GM18867 (cell line): ENCODE measurements at regions not wholly inside any gene's neighbourhood (a gene's known extent, or its start where the extent isn't known, plus 50 kb on each side); places are given as distances from the start of the nearest gene placed in this dataset.

Experiments used
- ATAC-seq: cut with Tn5 transposase; IDR thresholded peaks from one replicate; pipeline ENCODE4 v1.9.1; 2021; ENCODE audit warnings: mild to moderate bottlenecking, moderate library complexity; ENCODE audit not compliant: unreplicated experiment

DNA sequence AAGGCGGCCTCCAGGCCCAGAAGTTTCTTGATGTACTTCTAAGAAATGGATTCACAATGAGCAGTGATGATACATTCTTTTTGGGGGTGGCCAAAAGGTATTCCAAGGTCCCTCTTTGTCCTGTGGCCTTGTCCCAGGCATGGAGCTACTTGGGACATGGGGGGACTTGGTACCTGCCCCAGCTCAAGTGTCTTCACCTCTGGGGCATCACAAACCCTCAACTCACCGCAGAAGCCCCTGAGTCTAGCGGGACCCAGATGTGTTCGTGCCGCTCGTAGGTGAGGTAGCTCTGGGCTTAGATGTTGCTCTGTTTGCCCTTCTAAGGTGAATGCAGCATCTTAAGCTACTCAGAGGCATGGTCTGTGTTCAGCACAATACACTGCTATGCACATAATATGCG is 338.0 kb upstream of the IRX4 start:
- ATAC-seq, result no peak

DNA sequence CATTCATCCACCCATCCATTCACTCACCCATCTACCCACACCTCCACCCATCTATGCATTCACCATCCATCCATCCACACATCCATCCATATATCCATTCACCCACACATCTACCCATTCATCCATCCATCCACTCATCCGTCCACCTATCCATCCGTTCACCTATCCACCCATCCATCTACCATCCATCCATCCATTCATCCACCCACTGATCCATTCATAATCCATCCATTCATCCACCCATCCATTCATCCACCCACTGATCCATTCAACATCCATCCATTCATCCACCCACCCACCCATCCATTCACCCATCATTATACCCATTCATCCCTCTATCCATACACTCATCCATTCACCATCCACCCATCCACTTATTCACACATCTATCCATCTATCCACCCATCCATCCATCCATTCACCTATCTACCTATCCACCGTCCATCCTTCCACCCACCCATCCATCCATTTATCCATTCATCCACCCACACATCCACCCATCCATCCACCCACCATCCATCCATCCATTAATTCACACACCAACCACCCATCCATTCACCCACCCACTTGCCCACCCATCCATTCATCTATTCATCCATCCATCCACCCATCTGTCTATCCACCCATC is 336.5 kb upstream of the IRX4 start:
- ATAC-seq, result no peak

DNA sequence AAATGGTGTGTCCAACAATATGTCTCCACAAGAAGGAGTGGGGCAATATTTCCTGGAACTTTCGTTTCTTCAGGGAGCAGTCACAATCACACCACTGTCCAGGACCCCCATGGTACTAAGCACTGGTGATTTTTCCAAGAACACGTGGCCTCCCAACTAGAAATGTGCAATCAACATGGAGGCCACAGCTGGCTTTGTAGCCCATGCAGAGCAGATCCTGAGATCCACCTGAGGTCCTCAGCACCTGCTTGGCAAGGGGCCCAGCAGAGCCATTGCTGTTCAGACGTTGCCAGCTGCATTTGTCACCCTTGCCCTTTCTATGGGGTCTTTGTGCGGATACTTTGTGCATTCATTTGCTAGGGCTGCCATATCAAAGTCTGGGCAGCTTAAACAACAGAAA is 334.5 kb upstream of the IRX4 start:
- ATAC-seq, result no peak

DNA sequence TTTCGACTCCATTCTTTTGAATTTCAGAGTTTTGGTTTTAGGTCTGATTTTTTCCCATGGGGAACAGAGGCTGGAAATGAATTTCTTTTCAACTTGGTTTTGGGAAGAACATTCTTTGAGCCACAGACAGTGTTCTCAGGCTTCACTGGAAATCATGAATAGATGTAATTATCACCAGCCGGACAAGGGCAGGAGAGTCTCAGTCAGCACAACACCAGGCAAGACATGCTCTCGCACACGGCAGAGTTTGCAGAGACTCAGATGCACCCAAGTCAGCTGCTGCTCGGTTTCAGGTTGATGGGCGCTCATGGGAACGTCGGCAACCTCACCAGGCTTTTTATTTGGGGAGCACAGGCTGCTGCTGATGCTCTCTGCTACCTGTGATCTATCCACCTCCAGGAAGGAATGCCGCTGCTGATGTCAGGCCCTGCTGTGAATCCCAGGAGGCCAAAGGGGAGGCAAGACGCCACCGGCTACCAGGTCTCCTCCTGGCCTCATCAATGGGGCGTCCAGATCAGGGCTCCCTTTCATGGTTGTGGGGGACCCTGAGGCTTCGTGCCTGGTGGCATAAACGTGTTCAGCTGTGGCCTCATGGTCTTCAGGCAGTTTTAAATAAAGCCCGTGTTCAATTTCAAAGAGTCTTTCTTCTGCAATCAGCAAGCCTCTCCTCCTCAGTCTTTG is 332.3 kb upstream of the IRX4 start:
- no peak for ATAC-seq

DNA sequence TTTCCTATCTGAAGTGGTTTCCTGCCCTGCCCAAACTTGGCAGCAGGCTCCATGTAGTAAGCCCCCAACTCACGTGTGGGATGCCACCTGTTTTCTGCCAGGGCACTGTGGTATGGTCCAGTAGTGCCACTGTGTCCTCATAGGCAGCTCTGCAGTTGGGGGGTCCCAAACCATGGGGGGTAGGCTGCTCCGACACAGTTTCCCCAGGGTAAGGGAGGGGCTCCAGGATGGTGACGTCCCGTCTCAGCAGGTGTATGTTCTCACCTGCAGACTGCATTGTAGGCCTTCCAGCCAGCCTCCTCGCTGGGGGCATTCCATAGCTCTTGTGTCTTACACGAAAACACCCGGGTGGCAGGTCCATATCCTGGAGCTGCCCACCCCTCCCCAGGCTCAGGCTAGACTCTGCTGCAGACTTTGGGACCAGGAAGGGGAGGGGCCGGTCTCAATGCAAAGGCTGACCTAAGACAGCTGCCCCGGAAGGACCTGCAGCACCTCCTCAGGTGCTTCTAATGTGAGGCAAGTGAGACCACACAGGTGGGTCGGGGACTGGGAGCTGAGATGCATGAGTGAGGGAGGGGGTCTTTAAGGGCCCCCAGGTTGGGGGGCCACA is 330.5 kb upstream of the IRX4 start:
- ATAC-seq, result no peak

DNA sequence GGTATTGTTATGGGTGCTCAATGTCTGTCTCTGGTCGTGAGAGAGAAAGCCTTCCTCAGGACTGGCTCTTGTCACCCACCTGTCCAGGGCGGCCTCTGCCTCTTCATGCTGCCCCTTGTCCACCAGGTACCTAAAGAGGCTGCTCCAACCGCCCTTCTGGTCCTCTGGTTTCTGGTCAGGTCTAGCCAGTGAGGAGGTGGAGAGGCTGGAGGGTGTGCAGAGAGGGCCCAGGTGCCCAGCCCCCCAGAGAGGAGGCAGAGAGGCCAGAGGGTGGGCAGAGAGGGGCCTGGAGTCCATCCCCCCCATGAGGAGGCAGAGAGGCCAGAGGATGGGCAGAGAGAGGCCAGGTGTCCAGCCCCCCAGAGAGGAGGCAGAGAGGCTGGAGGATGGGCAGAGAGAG is 329.8 kb upstream of the IRX4 start:
- ATAC-seq, result no peak

DNA sequence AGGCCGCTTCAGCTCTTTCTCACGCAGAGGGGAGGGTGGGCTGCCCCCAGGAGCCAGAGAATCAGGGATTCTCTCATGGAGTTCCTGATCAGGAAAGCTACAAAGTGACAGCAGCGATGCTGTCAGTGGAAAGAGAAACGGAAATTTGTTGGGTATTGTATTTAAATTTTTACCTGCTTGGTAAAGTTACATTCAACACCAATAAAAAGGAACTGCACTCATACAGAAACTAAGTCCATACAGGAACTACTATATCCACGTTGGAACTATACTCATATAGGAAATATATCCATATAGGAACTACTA is 325.5 kb upstream of the IRX4 start:
- ATAC-seq, result no peak

DNA sequence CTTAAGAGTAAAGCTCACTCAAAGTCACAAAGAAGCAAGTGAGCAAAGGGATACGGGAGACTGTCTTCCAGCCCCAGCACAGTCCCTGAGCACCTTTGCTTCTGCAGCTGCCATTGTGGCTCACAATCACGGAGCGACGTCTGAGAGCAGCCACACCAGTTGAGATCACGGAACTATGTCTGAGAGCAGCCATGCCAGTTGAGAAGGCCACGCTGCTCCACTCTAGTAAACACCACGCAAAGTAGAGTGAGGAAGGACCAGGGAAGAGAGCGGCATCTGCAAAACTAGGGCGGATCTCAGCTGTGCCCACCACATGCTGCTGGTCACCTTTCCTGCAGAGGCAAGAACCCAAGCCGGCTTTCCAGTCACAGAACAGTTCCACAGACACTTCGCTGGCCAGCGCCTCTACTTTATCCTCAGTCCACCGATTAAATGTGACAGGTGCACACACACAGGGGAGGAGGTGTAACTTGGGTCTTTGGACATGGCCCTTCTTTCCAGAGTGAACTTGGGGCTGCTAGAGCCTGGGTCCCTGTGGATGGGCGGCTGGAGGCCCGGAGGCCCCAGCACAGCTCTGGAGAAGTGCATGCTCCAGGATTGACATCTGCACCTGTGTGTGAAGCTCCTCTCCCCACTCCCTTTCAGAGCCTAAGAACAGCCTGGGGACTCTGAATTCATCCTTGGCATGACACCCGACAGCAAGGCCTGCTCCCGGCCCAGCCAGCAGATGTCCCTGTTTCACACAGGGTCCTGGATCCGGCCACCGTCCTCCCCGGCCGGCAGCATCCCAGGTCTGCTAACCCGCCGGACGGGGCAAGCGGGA is 324.9 kb upstream of the IRX4 start:
- ATAC-seq, result no peak

DNA sequence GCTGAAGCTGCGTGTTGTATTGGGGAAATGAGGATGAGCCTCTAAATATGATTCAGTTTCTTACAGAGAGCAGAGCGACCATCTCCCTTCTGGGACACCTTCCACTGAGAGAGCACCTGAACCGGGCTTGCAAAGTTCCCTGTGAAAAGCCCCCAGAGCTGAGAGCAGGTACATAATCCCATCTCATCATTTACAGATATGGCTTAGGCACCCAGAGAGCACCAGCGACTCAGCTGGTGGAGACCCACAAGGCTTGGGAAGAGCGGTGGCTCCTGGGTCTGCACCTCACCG is 324.3 kb upstream of the IRX4 start:
- ATAC-seq, result no peak

DNA sequence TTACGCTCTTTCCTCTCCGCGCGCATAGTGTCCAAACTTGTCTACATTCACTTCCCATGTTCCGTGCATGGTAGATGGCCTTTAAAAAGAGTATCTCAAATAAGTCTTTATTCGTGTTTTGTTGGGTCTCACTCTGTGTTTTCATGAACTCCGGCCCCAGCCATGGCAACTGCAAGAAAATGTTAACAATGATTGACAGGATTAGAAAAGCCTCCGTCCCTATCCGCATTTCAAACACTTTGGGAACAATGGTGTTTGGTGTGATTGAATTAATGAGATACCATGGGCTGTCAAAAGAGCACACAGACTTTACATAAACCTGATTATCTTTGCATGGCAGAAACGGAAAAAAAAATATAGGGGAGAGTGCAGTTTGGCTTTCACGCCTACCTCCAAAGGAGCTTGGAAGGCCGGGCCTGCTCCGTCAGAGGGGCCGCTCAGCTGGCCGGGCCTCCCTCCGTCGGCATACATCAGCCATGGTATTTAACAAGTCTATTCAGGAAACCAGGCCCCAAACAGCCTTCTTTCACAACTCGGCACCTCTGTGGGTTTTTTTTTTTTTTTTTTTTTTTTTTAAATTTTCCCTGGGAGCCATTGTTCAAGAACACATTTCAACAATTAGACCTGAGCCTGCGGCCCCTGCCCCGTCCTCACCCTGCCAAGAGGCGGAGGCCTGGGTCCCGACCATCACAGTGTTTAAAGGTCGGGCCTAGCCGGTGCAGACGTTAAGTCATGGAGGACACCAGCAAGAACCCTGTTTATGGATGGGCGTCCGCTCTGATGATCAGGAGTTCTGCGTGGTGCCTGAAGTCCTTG is 323.8 kb upstream of the IRX4 start:
- ATAC-seq, result no peak

DNA sequence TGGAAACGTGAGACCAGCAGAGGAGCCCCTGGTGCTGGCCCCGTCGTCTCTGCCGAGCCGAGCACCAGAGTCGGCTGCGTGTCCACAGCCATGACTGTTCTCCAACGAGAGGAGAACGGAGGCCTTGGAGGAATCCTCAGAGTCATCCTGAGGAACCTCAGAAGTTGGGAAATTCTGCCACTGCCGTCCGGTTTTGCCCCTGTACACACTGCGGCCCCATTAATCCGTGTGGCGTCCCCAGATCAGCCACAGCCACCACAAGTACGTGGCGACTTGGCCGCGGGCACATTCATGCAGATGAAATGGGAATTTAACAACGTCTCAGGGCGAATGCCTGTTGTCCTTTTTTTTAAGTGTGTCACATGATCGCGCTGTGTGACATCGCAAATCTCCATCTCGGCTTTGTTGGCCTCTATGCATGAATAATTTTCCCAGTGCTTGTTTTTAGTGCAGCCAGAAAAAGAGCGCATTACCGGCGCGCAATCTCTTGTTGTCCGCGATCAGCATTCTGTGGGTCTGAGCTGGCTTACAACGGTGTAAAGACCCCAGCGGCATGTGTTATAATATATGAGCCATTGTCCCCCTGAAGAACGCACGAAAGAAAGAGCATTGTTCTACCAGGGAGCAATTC is 323.0 kb upstream of the IRX4 start:
- ATAC-seq, result no peak

DNA sequence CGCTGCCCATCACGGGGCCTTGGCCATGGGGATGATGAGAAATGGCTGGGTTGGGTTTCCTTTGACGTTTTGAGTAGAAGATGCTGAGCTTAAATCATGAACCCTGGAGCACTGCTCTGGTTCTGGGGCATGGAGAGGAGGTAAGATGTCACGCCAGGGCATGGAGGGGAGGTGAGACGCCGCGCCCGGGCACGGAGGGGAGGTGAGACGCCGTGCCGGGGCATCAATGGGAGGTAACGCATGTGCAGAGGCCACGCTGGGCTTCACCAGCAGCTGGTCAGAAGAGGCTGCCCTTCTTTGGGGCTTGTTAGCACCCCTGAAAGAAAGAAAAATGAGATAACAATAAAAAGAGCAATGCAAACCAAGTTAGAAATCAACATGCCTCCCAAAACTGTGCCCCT is 322.5 kb upstream of the IRX4 start:
- ATAC-seq, result no peak

DNA sequence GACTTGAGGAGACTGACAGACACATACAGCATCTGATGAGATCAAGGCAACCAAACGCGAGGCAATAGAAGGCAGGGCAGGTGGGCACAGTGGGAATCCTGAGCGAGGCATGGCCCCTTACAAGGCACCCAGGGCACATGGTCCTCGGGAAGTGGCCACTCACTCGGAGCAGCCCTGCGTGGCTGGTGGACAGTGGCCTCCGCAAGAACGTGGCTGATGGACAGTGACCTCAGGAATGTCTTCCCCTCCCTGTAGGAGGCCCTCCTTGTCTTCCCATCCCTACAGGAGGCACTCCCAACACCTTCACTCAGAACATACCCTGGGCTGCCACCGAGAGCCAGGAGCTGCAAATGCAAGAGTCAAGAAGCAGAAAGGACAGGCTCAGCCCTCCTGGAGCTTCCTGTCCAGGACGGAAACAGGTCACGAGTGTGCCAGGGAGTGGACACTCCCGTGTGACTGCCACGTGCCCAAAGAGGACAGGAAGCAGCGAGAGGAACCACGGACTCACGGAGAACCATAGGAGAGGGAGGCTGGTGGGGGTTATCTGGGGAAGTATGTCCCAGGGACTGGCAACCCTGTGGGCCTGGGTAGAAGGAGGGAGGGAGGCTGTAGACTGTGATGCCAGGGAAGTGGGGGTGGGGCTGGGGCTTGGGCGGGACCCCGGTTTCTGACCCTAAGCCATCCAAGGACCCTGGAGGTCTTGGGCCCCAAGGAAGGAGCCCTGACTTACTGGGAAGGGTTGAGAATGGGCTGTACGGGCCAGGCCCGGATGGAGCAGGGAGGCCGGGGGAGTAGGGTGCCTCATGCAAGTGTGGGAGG is 321.9 kb upstream of the IRX4 start:
- ATAC-seq, result no peak

DNA sequence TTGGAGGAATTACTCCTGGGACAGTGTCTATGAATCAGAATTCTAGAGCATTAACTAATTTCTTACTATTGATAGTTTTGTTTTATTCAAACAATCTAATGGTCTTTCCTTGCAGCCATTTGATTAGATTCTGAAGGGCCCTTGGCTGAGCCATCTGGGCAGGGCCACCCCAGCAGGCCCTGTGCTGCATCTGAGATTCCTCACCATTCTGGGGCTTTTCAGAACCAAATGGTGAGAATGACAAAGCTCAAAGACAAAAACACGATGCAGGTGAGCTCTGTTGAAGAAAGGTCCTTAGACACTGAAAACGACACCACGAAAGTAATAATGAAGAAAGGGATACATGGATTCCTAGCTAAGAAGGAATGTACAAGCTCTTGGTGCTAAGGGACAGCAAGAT is 321.0 kb upstream of the IRX4 start:
- no peak for ATAC-seq

DNA sequence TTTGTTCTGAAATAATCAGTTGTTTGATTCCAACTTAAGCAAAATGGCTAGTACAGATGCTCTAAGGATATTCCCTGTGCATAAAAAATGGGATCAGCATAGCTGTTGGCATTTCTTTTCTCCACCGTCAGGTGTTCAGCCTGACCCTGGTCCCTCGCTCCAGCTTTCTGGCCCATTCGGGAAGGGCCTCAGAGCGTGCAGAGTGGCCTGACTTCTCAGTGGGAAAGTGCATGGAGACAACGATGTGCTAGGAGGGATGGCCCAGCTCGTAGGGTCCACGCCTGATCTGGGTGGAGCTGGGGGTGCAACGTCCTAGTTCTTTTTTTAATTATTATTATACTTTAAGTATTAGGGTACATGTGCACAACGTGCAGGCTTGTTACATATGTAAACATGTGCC is 319.1 kb upstream of the IRX4 start:
- ATAC-seq, result no peak

DNA sequence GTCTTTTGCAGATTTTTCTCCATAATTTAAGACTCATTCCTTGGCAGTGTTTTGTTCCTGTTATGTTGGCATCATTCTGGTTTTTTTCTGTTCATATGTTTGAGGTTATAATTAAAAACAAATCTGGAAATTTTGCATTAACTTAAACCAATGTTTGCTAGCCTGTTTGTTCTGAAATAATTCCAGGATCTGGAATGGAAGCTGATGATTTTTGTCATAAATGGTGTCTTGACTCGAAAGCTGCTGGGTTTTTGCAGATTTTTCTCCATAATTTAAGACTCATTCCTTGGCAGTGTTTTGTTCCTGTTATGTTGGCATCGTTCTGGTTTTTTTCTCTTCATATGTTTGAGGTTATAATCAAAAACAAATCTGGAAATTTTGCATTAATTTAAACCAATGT is 318.7 kb upstream of the IRX4 start:
- ATAC-seq, result no peak

DNA sequence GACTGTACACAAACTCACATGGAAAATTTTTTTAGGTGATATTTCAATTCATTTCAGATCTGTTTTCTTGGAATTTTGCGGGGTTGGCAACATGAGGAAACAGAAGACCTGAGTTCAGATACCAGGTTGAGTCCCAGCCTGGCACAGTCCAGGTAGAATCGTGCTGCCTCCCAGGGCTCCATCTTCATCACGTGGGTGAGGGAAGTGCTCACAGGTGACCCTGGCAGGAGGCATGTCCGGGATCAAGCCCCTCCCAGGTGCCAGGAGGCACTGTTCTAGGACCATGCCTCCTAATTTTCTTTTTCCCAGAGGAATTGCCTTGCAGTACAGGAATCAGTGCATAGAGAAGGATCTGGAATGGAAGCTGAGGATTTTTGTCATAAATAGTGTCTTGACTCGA is 318.3 kb upstream of the IRX4 start:
- no peak for ATAC-seq

DNA sequence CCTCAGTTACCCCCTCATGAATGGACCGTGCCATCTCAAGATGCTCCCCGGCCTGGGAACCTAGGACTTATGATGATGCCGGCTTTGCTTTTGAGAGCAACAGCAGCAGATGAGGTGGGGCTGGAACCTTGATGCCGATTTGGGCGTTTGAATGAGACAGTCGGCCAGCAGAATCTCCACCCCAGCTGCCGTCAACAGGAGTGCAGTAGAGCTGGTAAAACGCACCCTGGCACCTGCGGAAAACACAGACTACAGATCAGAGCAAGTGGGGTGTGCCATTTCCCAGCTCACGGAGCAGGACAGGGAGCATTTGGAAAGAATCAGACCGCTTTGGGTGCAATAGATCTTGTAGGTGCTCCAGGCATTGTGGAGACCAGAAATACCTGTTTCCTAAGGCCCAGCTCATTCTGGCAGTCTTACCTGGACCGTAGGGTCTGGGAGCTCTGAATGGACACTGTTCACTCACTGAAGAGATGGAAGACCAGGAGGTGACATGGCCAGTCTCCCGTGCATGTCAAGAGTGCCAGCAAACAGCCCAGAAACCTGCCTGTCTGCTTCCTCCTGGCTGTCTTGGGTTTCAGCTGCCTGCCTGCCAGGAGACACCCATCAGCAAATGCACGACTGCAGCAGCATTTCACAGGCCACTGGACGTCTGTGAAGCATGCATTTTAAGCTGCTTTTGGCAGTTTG is 317.7 kb upstream of the IRX4 start:
- ATAC-seq, result no peak

DNA sequence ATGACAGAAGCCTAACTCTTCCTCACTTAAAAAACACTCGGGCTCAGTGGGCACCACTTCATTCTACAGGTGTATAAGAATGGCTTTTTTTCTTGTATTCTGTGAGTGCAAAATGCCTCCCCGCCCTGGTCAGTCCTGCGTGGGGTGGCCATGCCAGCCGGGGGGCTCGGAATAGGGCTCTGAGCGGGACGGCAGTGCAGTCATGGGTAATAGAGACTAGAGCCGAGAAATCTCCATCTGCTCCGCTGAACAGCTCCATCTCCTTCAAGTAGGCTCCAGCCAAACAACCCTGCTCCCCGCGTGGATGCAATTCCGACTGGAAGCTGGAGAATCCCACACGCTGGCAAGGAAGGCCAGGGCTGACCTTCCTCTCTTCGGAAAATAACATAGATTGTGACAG is 317.0 kb upstream of the IRX4 start:
- ATAC-seq, result no peak
